MM.1S (cell line): ENCODE measurements at regions not wholly inside any gene's neighbourhood (a gene's known extent, or its start where the extent isn't known, plus 50 kb on each side); places are given as distances from the start of the nearest gene placed in this dataset.

Experiments
- DNase-seq: peaks from one replicate; pipeline ENCODE4 v3.0.0-alpha.2; 2015
- H2AFZ ChIP-seq: fragments of 300-600 bp; sonication (generic); 2 replicates; pipeline ENCODE4 v1.6.0; 2016; ENCODE audit warnings: antibody characterized with exemption, low read length
- H3F3A ChIP-seq: fragments of 300-600 bp; sonication (generic); 2 replicates; pipeline ENCODE4 v1.6.1; 2016; ENCODE audit warnings: mild to moderate bottlenecking, antibody characterized with exemption, low read length, moderate library complexity, mixed read lengths; ENCODE audit not compliant: insufficient read depth
- H3K27ac ChIP-seq: fragments of 300-600 bp; sonication (generic); 2 replicates; pipeline ENCODE4 v1.5.1; 2016; ENCODE audit warnings: mild to moderate bottlenecking, low read length
- H3K27me3 ChIP-seq: fragments of 300-600 bp; sonication (generic); replicated peaks from 2 replicates; pipeline ENCODE4 v1.6.0; 2016; ENCODE audit warnings: low read length; ENCODE audit not compliant: insufficient read depth
- H3K36me3 ChIP-seq: fragments of 300-600 bp; sonication (generic); replicated peaks from 2 replicates; pipeline ENCODE4 v1.6.1; 2016; ENCODE audit warnings: mild to moderate bottlenecking, low read length, mixed read lengths; ENCODE audit not compliant: insufficient read depth
- H3K4me1 ChIP-seq: fragments of 300-600 bp; sonication (generic); 2 replicates; pipeline ENCODE4 v1.6.1; 2016; ENCODE audit warnings: low read length, mixed read lengths
- H3K4me2 ChIP-seq: fragments of 300-600 bp; sonication (generic); 2 replicates; pipeline ENCODE4 v1.6.0; 2016; ENCODE audit warnings: low read depth, low read length
- H3K4me3 ChIP-seq: fragments of 300-600 bp; sonication (generic); 2 replicates; pipeline ENCODE4 v1.5.1; 2016; ENCODE audit warnings: low read length, mixed read lengths
- H3K79me2 ChIP-seq: fragments of 300-600 bp; sonication (generic); 2 replicates; pipeline ENCODE4 v1.6.1; 2016; ENCODE audit warnings: mixed run types, low read length, mixed read lengths
- H3K9ac ChIP-seq: fragments of 300-600 bp; sonication (generic); 2 replicates; pipeline ENCODE4 v1.6.1; 2016; ENCODE audit warnings: low read length, mixed read lengths
- H3K9me2 ChIP-seq: fragments of 300-600 bp; sonication (generic); replicated peaks from 2 replicates; pipeline ENCODE4 v1.6.1; 2016; ENCODE audit warnings: mild to moderate bottlenecking, low read length, mixed read lengths; ENCODE audit not compliant: insufficient read depth
- H3K9me3 ChIP-seq: fragments of 300-600 bp; sonication (generic); replicated peaks from 2 replicates; pipeline ENCODE4 v1.6.1; 2016; ENCODE audit warnings: mild to moderate bottlenecking, low read length, mixed read lengths; ENCODE audit not compliant: insufficient read depth
- H4K20me1 ChIP-seq: fragments of 300-600 bp; sonication (generic); 2 replicates; pipeline ENCODE4 v1.6.1; 2016; ENCODE audit warnings: mild to moderate bottlenecking, low read length, moderate library complexity, mixed read lengths; ENCODE audit not compliant: insufficient read depth
- EZH2 ChIP-seq: fragments of 300-600 bp; sonication (generic); optimal IDR thresholded peaks from 2 replicates; pipeline ENCODE3; 2017; ENCODE audit warnings: low read depth, mild to moderate bottlenecking, antibody characterized with exemption, low read length, mixed read lengths
- EZH2phosphoT487 ChIP-seq: fragments of 300-600 bp; sonication (generic); IDR thresholded peaks from 2 replicates; pipeline ENCODE4 v1.6.1; 2018; ENCODE audit warnings: antibody characterized with exemption, low read length
- TF ChIP-seq, protein P1 (sequence below): fragments of 300-600 bp; sonication (generic); IDR thresholded peaks from 2 replicates; pipeline ENCODE4 v1.5.1; 2016; ENCODE audit warnings: antibody characterized with exemption, low read length, mixed read lengths

- Histone ChIP-seq H3F3A (no peaks in the 10 kb centered on the region), H2AFZ (no peak overlapping the region), H3K36me3 (no peaks in the 10 kb centered on the region), H3K4me3 (no peak overlapping the region), H4K20me1 (no peaks in the 10 kb centered on the region), H3K9me3 (no peaks in the 10 kb centered on the region), H3K4me2 (no peak overlapping the region), H3K27me3 (no peaks in the 10 kb centered on the region), H3K4me1 (no peaks in the 10 kb centered on the region), H3K9ac (no peak overlapping the region), H3K79me2 (no peaks in the 10 kb centered on the region), H3K27ac (no peak overlapping the region), H3K9me2 (no peaks in the 10 kb centered on the region)
- DNase-seq, result no peak
- TF ChIP-seq, protein P1, sequence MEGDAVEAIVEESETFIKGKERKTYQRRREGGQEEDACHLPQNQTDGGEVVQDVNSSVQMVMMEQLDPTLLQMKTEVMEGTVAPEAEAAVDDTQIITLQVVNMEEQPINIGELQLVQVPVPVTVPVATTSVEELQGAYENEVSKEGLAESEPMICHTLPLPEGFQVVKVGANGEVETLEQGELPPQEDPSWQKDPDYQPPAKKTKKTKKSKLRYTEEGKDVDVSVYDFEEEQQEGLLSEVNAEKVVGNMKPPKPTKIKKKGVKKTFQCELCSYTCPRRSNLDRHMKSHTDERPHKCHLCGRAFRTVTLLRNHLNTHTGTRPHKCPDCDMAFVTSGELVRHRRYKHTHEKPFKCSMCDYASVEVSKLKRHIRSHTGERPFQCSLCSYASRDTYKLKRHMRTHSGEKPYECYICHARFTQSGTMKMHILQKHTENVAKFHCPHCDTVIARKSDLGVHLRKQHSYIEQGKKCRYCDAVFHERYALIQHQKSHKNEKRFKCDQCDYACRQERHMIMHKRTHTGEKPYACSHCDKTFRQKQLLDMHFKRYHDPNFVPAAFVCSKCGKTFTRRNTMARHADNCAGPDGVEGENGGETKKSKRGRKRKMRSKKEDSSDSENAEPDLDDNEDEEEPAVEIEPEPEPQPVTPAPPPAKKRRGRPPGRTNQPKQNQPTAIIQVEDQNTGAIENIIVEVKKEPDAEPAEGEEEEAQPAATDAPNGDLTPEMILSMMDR, result no peak
- no peak for TF ChIP-seq EZH2
- TF ChIP-seq EZH2phosphoT487, result no peak
Observed at GRCh38 chr5:124808842-124809268, 62.4 kb upstream of the ZNF608 start.

GRCh38 chr5:124810396-124811006, 64.1 kb upstream of the ZNF608 start:
- H3K36me3 ChIP-seq, result no peaks in the 10 kb centered on the region
- H3K27me3 ChIP-seq, result no peaks in the 10 kb centered on the region
- no peak for DNase-seq
- H3K4me3 ChIP-seq, result no peak overlapping the region
- H3K27ac ChIP-seq, result no peak overlapping the region
- H3K9me2 ChIP-seq, result no peaks in the 10 kb centered on the region
- H3K79me2 ChIP-seq, result no peaks in the 10 kb centered on the region
- H3K4me2 ChIP-seq, result no peak overlapping the region
- no peak overlapping the region for H2AFZ ChIP-seq
- H3K4me1 ChIP-seq, result no peaks in the 10 kb centered on the region
- no peaks in the 10 kb centered on the region for H4K20me1 ChIP-seq
- no peak overlapping the region for H3K9ac ChIP-seq
- TF ChIP-seq EZH2, result no peak
- no peak for TF ChIP-seq EZH2phosphoT487
- TF ChIP-seq, protein P1, result no peak
- no peaks in the 10 kb centered on the region for H3F3A ChIP-seq
- H3K9me3 ChIP-seq, result no peaks in the 10 kb centered on the region

GRCh38 chr5:124812771-124813358, 66.4 kb upstream of the ZNF608 start:
- no peak for DNase-seq
- TF ChIP-seq, protein P1, result no peak
- TF ChIP-seq EZH2 (no peak), EZH2phosphoT487 (no peak)
- H3K4me3 ChIP-seq, result no peak overlapping the region

More at GRCh38 chr5:124812771-124813358, 66.4 kb upstream of the ZNF608 start:
- H3K79me2 ChIP-seq, result no peaks in the 10 kb centered on the region
- H3K36me3 ChIP-seq, result no peaks in the 10 kb centered on the region
- no peak overlapping the region for H3K9ac ChIP-seq
- H4K20me1 ChIP-seq, result no peaks in the 10 kb centered on the region
- H2AFZ ChIP-seq, result no peak overlapping the region
- H3K4me1 ChIP-seq, result no peaks in the 10 kb centered on the region
- H3K9me3 ChIP-seq, result no peaks in the 10 kb centered on the region
- H3K27ac ChIP-seq, result no peak overlapping the region
- no peak overlapping the region for H3K4me2 ChIP-seq
- H3K9me2 ChIP-seq, result no peaks in the 10 kb centered on the region
- no peaks in the 10 kb centered on the region for H3K27me3 ChIP-seq
- no peaks in the 10 kb centered on the region for H3F3A ChIP-seq
